ENCODE measurements at regions not wholly inside any gene's neighbourhood (a gene's known extent, or its start where the extent isn't known, plus 50 kb on each side); places are given as distances from the start of the nearest gene placed in this dataset.

DNA sequence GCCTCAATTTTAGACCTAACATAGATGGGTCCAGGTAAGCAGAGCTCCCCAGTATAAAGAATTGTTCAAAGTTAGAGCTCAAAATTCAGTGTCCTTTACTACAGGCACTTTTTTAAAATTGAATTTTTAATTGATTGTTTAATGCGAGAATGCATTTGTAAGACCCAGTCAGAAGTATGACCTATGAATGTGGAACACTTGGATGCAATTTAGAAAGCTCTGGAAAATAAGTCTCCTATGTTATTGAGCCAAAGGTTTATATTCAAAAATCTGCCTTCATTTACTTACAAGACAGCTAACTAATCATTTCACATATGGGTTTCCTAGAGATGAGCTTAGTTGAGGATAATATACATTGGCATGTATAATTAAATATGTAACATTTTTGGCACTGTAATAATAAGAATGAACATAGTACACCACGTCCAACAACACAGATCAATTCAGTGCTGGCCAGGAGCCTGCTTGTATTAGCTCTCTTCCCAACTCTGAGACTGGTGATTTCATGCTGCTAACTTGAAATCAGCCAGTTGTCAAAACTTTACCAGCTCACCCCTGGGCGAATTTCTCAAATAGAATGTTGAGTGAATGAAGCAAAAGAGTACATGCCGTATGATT is 197.2 kb upstream of the NPY2R start:
- Mint-ChIP-seq H3K27me3 (ENCODE audit: unreplicated experiment) (peaks cover 14% of the 10 kb centered on the region), H3K9me3 (ENCODE audit: low read depth, unreplicated experiment) (no peaks in the 10 kb centered on the region), H3K27ac (ENCODE audit: unreplicated experiment) (no peak overlapping the region), H3K36me3 (ENCODE audit: insufficient read depth, unreplicated experiment) (no peaks in the 10 kb centered on the region), H3K4me1 (ENCODE audit: low read depth, unreplicated experiment) (no peaks in the 10 kb centered on the region), H3K4me3 (ENCODE audit: low read depth, unreplicated experiment) (no peak overlapping the region)
- DNase-seq = no peak
- intact Hi-C loops (cut with micrococcal nuclease; ENCODE audit: unreplicated experiment) = no loop called here
- no TSS peak for BruUV-seq (replicated peaks)
- TF ChIP-seq, protein P1, sequence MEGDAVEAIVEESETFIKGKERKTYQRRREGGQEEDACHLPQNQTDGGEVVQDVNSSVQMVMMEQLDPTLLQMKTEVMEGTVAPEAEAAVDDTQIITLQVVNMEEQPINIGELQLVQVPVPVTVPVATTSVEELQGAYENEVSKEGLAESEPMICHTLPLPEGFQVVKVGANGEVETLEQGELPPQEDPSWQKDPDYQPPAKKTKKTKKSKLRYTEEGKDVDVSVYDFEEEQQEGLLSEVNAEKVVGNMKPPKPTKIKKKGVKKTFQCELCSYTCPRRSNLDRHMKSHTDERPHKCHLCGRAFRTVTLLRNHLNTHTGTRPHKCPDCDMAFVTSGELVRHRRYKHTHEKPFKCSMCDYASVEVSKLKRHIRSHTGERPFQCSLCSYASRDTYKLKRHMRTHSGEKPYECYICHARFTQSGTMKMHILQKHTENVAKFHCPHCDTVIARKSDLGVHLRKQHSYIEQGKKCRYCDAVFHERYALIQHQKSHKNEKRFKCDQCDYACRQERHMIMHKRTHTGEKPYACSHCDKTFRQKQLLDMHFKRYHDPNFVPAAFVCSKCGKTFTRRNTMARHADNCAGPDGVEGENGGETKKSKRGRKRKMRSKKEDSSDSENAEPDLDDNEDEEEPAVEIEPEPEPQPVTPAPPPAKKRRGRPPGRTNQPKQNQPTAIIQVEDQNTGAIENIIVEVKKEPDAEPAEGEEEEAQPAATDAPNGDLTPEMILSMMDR (IDR thresholded peaks at IDR 0.05; ENCODE audit: unreplicated experiment) = no peak
- CTCF ChIA-PET = no interaction called here

DNA sequence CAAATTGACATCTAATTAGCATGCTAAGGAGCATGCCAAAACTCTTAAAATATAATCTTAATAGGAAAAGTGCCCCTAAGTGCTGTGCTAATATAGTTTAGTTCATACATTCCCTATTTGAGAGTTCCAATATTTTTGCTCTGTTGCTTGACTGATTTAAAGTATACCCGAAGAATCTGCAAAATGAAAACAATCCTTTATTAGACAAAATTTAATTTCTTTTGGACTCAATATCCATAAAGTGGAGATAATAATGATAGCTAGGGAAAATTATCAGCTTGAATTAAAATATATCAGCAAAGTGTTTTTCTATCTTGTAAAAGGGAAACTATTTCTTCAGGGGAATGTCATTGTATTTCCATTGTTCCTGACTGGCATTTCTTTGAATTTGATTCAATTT is 196.0 kb upstream of the NPY2R start:
- Mint-ChIP-seq H3K4me3 (ENCODE audit: low read depth, unreplicated experiment) (no peak overlapping the region), H3K4me1 (ENCODE audit: low read depth, unreplicated experiment) (no peaks in the 10 kb centered on the region), H3K9me3 (ENCODE audit: low read depth, unreplicated experiment) (no peaks in the 10 kb centered on the region), H3K36me3 (ENCODE audit: insufficient read depth, unreplicated experiment) (no peaks in the 10 kb centered on the region), H3K27me3 (ENCODE audit: unreplicated experiment) (peaks cover 14% of the 10 kb centered on the region), H3K27ac (ENCODE audit: unreplicated experiment) (no peak overlapping the region)
- TF ChIP-seq, protein P1 (IDR thresholded peaks at IDR 0.05; ENCODE audit: unreplicated experiment) = no peak
- CTCF ChIA-PET = no interaction called here
- BruUV-seq (replicated peaks) = no TSS peak
- intact Hi-C loops (cut with micrococcal nuclease; ENCODE audit: unreplicated experiment) = no loop called here
- DNase-seq = no peak

DNA sequence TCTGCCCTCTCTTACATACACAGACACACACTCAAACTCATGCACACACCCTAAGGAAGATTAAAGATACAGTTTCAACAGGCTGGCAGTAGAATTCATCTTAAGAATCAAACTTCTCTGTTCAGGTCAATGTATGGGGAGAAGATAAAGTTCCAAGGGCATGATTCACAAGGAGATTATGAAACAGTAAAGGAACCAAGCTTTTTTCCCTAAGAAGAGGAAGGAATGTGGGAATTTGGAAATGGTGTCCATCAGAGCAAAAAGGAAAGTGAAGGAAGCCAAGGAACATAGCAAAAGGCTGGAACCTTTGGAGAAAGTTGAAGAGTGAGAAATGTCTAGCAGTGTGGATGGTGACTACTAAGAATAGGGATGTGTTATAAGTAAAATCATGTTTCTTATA is 191.0 kb upstream of the NPY2R start:
- Mint-ChIP-seq H3K27ac (ENCODE audit: unreplicated experiment) (no peak overlapping the region), H3K9me3 (ENCODE audit: low read depth, unreplicated experiment) (peaks cover 2% of the 10 kb centered on the region), H3K27me3 (ENCODE audit: unreplicated experiment) (peaks cover 38% of the 10 kb centered on the region), H3K4me1 (ENCODE audit: low read depth, unreplicated experiment) (no peaks in the 10 kb centered on the region), H3K36me3 (ENCODE audit: insufficient read depth, unreplicated experiment) (no peaks in the 10 kb centered on the region), H3K4me3 (ENCODE audit: low read depth, unreplicated experiment) (no peak overlapping the region)
- TF ChIP-seq, protein P1 (IDR thresholded peaks at IDR 0.05; ENCODE audit: unreplicated experiment) = no peak
- DNase-seq = no peak
- BruUV-seq (replicated peaks) = no TSS peak
- CTCF ChIA-PET = no interaction called here
- intact Hi-C loops (cut with micrococcal nuclease; ENCODE audit: unreplicated experiment) = no loop called here

DNA sequence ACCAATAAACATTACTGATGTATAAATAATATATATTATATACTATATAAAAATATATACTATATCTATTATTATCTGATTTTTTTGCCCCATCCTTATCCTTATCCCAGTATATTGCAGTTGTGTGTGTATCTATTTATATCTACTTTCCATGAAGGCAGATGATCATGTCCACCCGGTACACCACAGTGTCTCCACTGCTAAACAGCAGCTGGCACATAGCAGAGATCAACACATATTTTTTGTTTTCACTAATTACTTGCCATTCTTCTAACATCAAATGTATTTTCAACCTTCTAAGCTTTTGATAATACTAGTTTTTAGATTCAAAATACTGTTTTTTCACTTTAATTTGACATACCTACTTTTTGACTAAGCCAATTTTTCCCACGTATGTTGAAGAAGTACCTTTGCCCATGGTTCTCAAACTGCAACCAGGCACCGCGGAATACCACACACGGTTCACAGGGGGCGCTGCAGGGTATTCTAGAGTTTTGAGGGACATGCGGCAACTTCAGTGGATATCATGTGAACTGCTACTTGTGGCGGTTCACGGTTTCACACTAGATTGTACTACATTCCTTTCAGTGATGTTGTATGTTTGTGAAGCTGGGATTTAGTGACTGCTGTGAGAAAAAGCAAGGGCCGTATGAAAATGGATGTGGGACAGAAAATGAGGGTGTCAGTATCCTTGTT is 182.5 kb upstream of the NPY2R start:
- H3K27me3 Mint-ChIP-seq (ENCODE audit: unreplicated experiment) = peaks cover under 1% of the 10 kb centered on the region
- CTCF ChIA-PET = no interaction called here
- BruUV-seq (replicated peaks) = no TSS peak
- intact Hi-C loops (cut with micrococcal nuclease; ENCODE audit: unreplicated experiment) = loop anchor here (1.0 kb wide), 1 partner anchor 327 kb away; no protein-coding TSS in a partner anchor
- no peak overlapping the region for H3K27ac Mint-ChIP-seq (ENCODE audit: unreplicated experiment)
- DNase-seq = peak; percentile 36
- TF ChIP-seq, protein P1 (IDR thresholded peaks at IDR 0.05; ENCODE audit: unreplicated experiment) = no peak
- no peaks in the 10 kb centered on the region for H3K9me3 Mint-ChIP-seq (ENCODE audit: low read depth, unreplicated experiment)
- no peak overlapping the region for H3K4me3 Mint-ChIP-seq (ENCODE audit: low read depth, unreplicated experiment)
- no peaks in the 10 kb centered on the region for H3K36me3 Mint-ChIP-seq (ENCODE audit: insufficient read depth, unreplicated experiment)
- H3K4me1 Mint-ChIP-seq (ENCODE audit: low read depth, unreplicated experiment) = no peaks in the 10 kb centered on the region
